GM10266 (cell line): ENCODE measurements at regions not wholly inside any gene's neighbourhood (a gene's known extent, or its start where the extent isn't known, plus 50 kb on each side); places are given as distances from the start of the nearest gene placed in this dataset.

Source experiments
- DNase-seq: peaks from one replicate; pipeline ENCODE4 v3.0.0; 2012; ENCODE audit errors: extremely low spot score
- CTCF ChIP-seq: IDR thresholded peaks from 2 replicates; pipeline ENCODE4 v1.5.1; 2012; ENCODE audit warnings: mild to moderate bottlenecking, low read depth; ENCODE audit not compliant: control insufficient read depth, insufficient read depth; ENCODE audit errors: missing control alignments

- DNase-seq = no peak
- TF ChIP-seq CTCF = no peak
Observed at GRCh38 chr16:66137853-66138252, 228.6 kb upstream of the CDH5 start.

- no peak for DNase-seq
- no peak for TF ChIP-seq CTCF
Observed at GRCh38 chr16:66136841-66137240, 229.7 kb upstream of the CDH5 start.

DNA sequence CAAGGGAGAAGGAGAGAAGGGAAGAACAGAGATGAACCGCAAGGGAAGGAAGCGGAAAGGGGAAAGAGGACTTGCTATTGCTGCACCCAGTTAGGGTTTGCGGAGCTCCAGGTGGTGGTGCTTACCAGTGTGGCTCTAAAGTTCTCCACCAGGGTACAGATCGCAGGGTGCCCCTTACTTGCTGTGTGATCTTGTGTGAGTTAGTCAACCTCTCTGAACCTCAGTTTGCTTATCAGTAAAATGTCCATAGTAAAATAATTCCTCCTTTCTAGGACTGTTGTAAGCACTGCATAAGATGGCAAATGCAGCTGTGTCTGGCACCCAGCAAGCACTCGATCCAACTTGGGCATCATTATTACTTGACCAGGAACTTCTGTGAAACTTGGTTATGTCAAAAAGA lies 230.7 kb upstream of the CDH5 start:
- no peak for TF ChIP-seq CTCF
- DNase-seq = no peak

- no peak for TF ChIP-seq CTCF
Observed at GRCh38 chr16:66135421-66135831, 231.1 kb upstream of the CDH5 start.

GRCh38 chr16:66134875-66135274 lies 231.6 kb upstream of the CDH5 start:
- TF ChIP-seq CTCF = no peak
- no peak for DNase-seq

More at GRCh38 chr16:66135421-66135831, 231.1 kb upstream of the CDH5 start:
- DNase-seq = no peak

- TF ChIP-seq CTCF = no peak
Observed at GRCh38 chr16:66133643-66134338, 232.7 kb upstream of the CDH5 start.

DNA sequence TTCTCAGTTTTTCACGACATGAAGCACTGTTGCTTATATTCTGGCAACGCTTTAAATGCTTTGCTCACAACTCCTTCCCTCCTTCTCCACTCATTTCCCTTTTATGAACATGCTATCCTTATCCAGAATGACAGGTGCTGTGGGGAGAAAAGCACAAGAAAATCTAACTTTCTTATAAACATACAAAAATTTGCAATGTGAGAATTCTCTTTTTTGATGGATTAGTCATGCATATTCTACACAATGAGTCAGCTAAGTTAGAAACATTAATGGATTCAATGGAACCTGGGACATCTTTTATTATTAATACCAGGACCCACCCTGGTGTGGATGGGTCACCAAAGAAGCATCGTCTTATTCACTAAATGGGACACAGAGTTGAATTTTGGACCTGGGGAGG lies 234.6 kb upstream of the CDH5 start:
- TF ChIP-seq CTCF = no peak
- DNase-seq = no peak

More at GRCh38 chr16:66133643-66134338, 232.7 kb upstream of the CDH5 start:
- DNase-seq = no peak
